DOHH2 (cell line): ENCODE measurements at regions not wholly inside any gene's neighbourhood (a gene's known extent, or its start where the extent isn't known, plus 50 kb on each side); places are given as distances from the start of the nearest gene placed in this dataset.

Experiments used
- CTCF ChIP-seq: fragments of 200-600 bp; sonication (generic); IDR thresholded peaks from one replicate; pipeline ENCODE4 v1.5.1; 2014; ENCODE audit warnings: antibody characterized with exemption, mild to moderate bottlenecking, low read depth, low read length; ENCODE audit not compliant: poor library complexity, severe bottlenecking
- EZH2phosphoT487 ChIP-seq: fragments of 200-600 bp; sonication (generic); IDR thresholded peaks from 2 replicates; pipeline ENCODE4 v1.6.1; 2017; ENCODE audit warnings: borderline replicate concordance, mild to moderate bottlenecking, antibody characterized with exemption, low read length, moderate library complexity, mixed read lengths

GRCh38 chr13:70890289-70890688, 782.0 kb upstream of the KLHL1 start:
- TF ChIP-seq CTCF (no peak), EZH2phosphoT487 (no peak)
